NCI-H1930 (cell line): ENCODE measurements at regions not wholly inside any gene's neighbourhood (a gene's known extent, or its start where the extent isn't known, plus 50 kb on each side); places are given as distances from the start of the nearest gene placed in this dataset.
"Not testable (repeated sequence)": the region's sequence is repeated elsewhere in the genome, so short reads cannot be mapped to it uniquely, and the experiment has no call there.

Source experiments
- DNase-seq, 2 experiments: peaks; one replicate each; lab custom pipeline; 2025; lab: John Stamatoyannopoulos, UW

- no peak for DNase-seq
Observed at GRCh38 chr4:137955595-137955994, 286.6 kb downstream of the SLC7A11 start.

- DNase-seq, result no peak
Observed at GRCh38 chr4:137952116-137952515, 290.0 kb downstream of the SLC7A11 start.

GRCh38 chr4:137950286-137950685 is 291.9 kb downstream of the SLC7A11 start:
- no peak for DNase-seq

- DNase-seq, result no peak
Observed at GRCh38 chr4:137949746-137950145, 292.4 kb downstream of the SLC7A11 start.

- DNase-seq, result no peak
Observed at GRCh38 chr4:137946453-137947174, 295.5 kb downstream of the SLC7A11 start.

GRCh38 chr4:137942815-137943214 is 299.3 kb downstream of the SLC7A11 start:
- DNase-seq, result not testable (repeated sequence)

GRCh38 chr4:137942015-137942515 is 300.1 kb downstream of the SLC7A11 start:
- DNase-seq, result not testable (repeated sequence)

- DNase-seq, result no peak
Observed at GRCh38 chr4:137934911-137935310, 307.2 kb downstream of the SLC7A11 start.

- DNase-seq, result no peak
Observed at GRCh38 chr4:137934046-137934445, 308.1 kb downstream of the SLC7A11 start.

GRCh38 chr4:137927972-137928371 is 314.2 kb downstream of the SLC7A11 start:
- no peak for DNase-seq

GRCh38 chr4:137923494-137923893 is 318.7 kb downstream of the SLC7A11 start:
- DNase-seq, result no peak

GRCh38 chr4:137922721-137923120 is 319.4 kb downstream of the SLC7A11 start:
- no peak for DNase-seq

GRCh38 chr4:137909529-137910309 is 332.4 kb downstream of the SLC7A11 start:
- peak in 1 of 2 experiments; percentile 35 for DNase-seq

- no peak for DNase-seq
Observed at GRCh38 chr4:137905930-137906329, 336.2 kb downstream of the SLC7A11 start.

- no peak for DNase-seq
Observed at GRCh38 chr4:137901114-137901513, 341.0 kb downstream of the SLC7A11 start.

- no peak for DNase-seq
Observed at GRCh38 chr4:137896221-137896737, 345.9 kb downstream of the SLC7A11 start.

- not testable (repeated sequence) for DNase-seq
Observed at GRCh38 chr4:137895515-137895914, 346.6 kb downstream of the SLC7A11 start.

- DNase-seq, result no peak
Observed at GRCh38 chr4:137892134-137892533, 350.0 kb downstream of the SLC7A11 start.

GRCh38 chr4:137890812-137891211 is 351.3 kb downstream of the SLC7A11 start:
- no peak for DNase-seq

- no peak for DNase-seq
Observed at GRCh38 chr4:137881641-137882040, 349.3 kb upstream of the PCDH18 start.

GRCh38 chr4:137868067-137868466 is 335.8 kb upstream of the PCDH18 start:
- not testable (repeated sequence) for DNase-seq

- DNase-seq, result no peak
Observed at GRCh38 chr4:137866671-137867070, 334.4 kb upstream of the PCDH18 start.

- DNase-seq, result no peak
Observed at GRCh38 chr4:137861682-137862081, 329.4 kb upstream of the PCDH18 start.
